Stomach (tissue), 4 donors: ENCODE measurements at regions not wholly inside any gene's neighbourhood (a gene's known extent, or its start where the extent isn't known, plus 50 kb on each side); places are given as distances from the start of the nearest gene placed in this dataset.

Experiments used
- POLR2A ChIP-seq, 4 donors: fragments of 450-650 bp; IDR thresholded peaks; one replicate each; pipeline ENCODE4 v1.6.1; 2016; ENCODE audit warnings: antibody characterized with exemption in 4 of 4, control low read depth in 2 of 4, mild to moderate bottlenecking in 1 of 4, moderate library complexity in 1 of 4
- POLR2AphosphoS5 ChIP-seq, 3 donors: sonication (generic); formaldehyde crosslinking; IDR thresholded peaks; one replicate each; pipeline ENCODE4 v1.6.1; 2016; ENCODE audit warnings: antibody characterized with exemption in 3 of 3
- TF ChIP-seq, protein P1 (sequence below), 7 experiments: fragments of 450-650 bp in 4 of 7; fragments of 200-600 bp in 3 of 7; sonication (generic) in 3 of 7; IDR thresholded peaks; one replicate each; pipeline ENCODE4 v1.5.1; 2016 to 2019; ENCODE audit warnings: antibody characterized with exemption in 7 of 7, control low read depth in 2 of 7, mild to moderate bottlenecking in 1 of 7

DNA sequence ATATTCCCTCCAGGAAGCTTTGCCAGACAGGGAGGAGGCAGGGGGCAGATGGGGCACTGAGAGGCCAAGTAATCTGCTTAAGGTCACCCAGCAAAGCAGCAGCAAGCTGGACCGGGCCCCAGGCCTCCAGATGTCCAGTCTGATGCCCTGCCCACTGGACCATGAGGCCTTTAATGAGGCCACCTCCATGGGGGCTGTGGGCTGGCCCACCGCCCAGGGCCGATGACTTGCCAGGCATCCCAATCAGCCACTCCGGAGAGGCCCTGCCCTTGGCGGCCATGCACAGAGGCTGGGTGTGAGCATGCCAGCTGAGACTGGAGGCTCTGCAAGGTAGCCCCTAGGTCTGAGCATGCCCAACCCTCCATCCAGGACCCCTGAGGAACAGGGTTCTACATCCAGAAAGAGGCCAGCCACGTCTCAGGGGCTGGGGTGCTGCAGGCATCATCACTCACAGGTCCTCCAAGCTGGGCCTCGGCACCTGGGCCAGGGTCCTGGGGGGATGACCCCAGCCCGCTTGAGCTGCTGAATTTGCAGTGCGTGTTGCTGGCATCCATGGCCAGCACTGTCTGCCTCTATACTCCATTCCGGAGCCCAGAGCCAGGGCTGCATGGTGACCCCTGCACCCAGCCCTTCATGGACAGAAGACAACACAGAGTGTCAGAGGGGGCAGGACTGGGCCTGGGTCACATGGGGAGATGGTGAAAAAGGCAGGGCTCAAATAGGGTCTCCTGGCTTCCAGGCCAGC, 164.2 kb downstream of the INHBB start:
- TF ChIP-seq, protein P1, sequence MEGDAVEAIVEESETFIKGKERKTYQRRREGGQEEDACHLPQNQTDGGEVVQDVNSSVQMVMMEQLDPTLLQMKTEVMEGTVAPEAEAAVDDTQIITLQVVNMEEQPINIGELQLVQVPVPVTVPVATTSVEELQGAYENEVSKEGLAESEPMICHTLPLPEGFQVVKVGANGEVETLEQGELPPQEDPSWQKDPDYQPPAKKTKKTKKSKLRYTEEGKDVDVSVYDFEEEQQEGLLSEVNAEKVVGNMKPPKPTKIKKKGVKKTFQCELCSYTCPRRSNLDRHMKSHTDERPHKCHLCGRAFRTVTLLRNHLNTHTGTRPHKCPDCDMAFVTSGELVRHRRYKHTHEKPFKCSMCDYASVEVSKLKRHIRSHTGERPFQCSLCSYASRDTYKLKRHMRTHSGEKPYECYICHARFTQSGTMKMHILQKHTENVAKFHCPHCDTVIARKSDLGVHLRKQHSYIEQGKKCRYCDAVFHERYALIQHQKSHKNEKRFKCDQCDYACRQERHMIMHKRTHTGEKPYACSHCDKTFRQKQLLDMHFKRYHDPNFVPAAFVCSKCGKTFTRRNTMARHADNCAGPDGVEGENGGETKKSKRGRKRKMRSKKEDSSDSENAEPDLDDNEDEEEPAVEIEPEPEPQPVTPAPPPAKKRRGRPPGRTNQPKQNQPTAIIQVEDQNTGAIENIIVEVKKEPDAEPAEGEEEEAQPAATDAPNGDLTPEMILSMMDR (IDR thresholded peaks at IDR 0.05), result no peak
- TF ChIP-seq POLR2AphosphoS5 (IDR thresholded peaks at IDR 0.05), result no peak
- TF ChIP-seq POLR2A (IDR thresholded peaks at IDR 0.05), result no peak
